DOHH2 (cell line): ENCODE measurements at regions not wholly inside any gene's neighbourhood (a gene's known extent, or its start where the extent isn't known, plus 50 kb on each side); places are given as distances from the start of the nearest gene placed in this dataset.

ENCODE experiments used
- CTCF ChIP-seq: fragments of 200-600 bp; sonication (generic); IDR thresholded peaks from one replicate; pipeline ENCODE4 v1.5.1; 2014; ENCODE audit warnings: antibody characterized with exemption, mild to moderate bottlenecking, low read depth, low read length; ENCODE audit not compliant: poor library complexity, severe bottlenecking
- EZH2phosphoT487 ChIP-seq: fragments of 200-600 bp; sonication (generic); IDR thresholded peaks from 2 replicates; pipeline ENCODE4 v1.6.1; 2017; ENCODE audit warnings: borderline replicate concordance, mild to moderate bottlenecking, antibody characterized with exemption, low read length, moderate library complexity, mixed read lengths

- TF ChIP-seq CTCF (no peak), EZH2phosphoT487 (no peak)
These were observed 243.4 kb upstream of the IRX5 start for GRCh38 chr16:54687043-54687899.
